OCI-LY7 (cell line): ENCODE measurements at regions not wholly inside any gene's neighbourhood (a gene's known extent, or its start where the extent isn't known, plus 50 kb on each side); places are given as distances from the start of the nearest gene placed in this dataset.

ENCODE experiments used
- BruUV-seq: library from RNA; stranded (reverse); fragments of 400-500 nt; replicated peaks from 2 replicates; lab custom pipeline; 2021; lab: Mats Ljungman, UMichigan
- CTCF ChIA-PET: fragments of 300-600 bp; sonication (Branson Sonifier 250); formaldehyde crosslinking; loops from one replicate; lab custom pipeline; 2022; ENCODE audit warnings: antibody characterized with exemption; ENCODE audit not compliant: unreplicated experiment; lab: Charles Lee
- POLR2A ChIA-PET: fragments of 300-600 bp; sonication (Branson Sonifier 250); formaldehyde crosslinking; loops from one replicate; lab custom pipeline; 2022; ENCODE audit warnings: antibody characterized with exemption; lab: Charles Lee
- DNase-seq: peaks from one replicate; pipeline ENCODE4 v3.0.0-alpha.2; 2015; ENCODE audit warnings: low spot score
- H2AFZ ChIP-seq: fragments of 200-600 bp; sonication (generic), shearing (Covaris generic); 2 replicates; pipeline ENCODE4 v1.6.1; 2014; ENCODE audit warnings: mild to moderate bottlenecking, antibody characterized with exemption, low read length, moderate library complexity
- H3K27ac ChIP-seq: fragments of 200-600 bp; sonication (generic); 2 replicates; pipeline ENCODE4 v1.5.1; 2014; ENCODE audit warnings: mixed run types, low read depth, mild to moderate bottlenecking, moderate library complexity, low read length, inconsistent platforms; ENCODE audit not compliant: poor library complexity, severe bottlenecking
- H3K36me3 ChIP-seq: fragments of 200-600 bp; sonication (generic); 2 replicates; pipeline ENCODE4 v1.6.1; 2014; ENCODE audit warnings: mild to moderate bottlenecking, antibody characterized with exemption, low read length, moderate library complexity, mixed read lengths; ENCODE audit not compliant: insufficient read depth
- H3K4me1 ChIP-seq: fragments of 200-600 bp; sonication (generic); 2 replicates; pipeline ENCODE4 v1.5.1; 2014; ENCODE audit warnings: mild to moderate bottlenecking, low read length; ENCODE audit not compliant: insufficient read depth, poor library complexity, severe bottlenecking
- H3K4me2 ChIP-seq: fragments of 200-600 bp; sonication (generic); 2 replicates; pipeline ENCODE4 v1.6.1; 2014; ENCODE audit warnings: mild to moderate bottlenecking, low read length
- H3K4me3 ChIP-seq: fragments of 200-600 bp; sonication (generic); 2 replicates; pipeline ENCODE4 v1.5.1; 2014; ENCODE audit warnings: mild to moderate bottlenecking, low read depth, low read length; ENCODE audit not compliant: poor library complexity, severe bottlenecking
- H3K79me2 ChIP-seq: fragments of 200-600 bp; sonication (generic); 2 replicates; pipeline ENCODE4 v1.6.1; 2016; ENCODE audit warnings: low read depth, mild to moderate bottlenecking, low read length, moderate library complexity, mixed read lengths; ENCODE audit not compliant: insufficient read depth
- H3K9me2 ChIP-seq: fragments of 200-600 bp; sonication (generic); 2 replicates; pipeline ENCODE4 v1.6.1; 2016; ENCODE audit warnings: mild to moderate bottlenecking, low read length, mixed read lengths; ENCODE audit not compliant: insufficient read depth
- H3K9me3 ChIP-seq: fragments of 200-600 bp; sonication (generic); 2 replicates; pipeline ENCODE4 v1.6.1; 2014; ENCODE audit warnings: mild to moderate bottlenecking, mixed run types, low read length, mixed read lengths
- H4K20me1 ChIP-seq: fragments of 200-600 bp; sonication (generic); 2 replicates; pipeline ENCODE4 v1.6.1; 2014; ENCODE audit warnings: mild to moderate bottlenecking, antibody characterized with exemption, low read length, moderate library complexity, mixed read lengths; ENCODE audit not compliant: insufficient read depth
- CTCF ChIP-seq: fragments of 200-600 bp; sonication (generic); conservative IDR thresholded peaks from 2 replicates; pipeline ENCODE4 v1.5.1; 2014; ENCODE audit warnings: mild to moderate bottlenecking, antibody characterized with exemption, low read length, moderate library complexity, mixed read lengths
- EZH2phosphoT487 ChIP-seq: fragments of 200-600 bp; sonication (generic); IDR thresholded peaks from 2 replicates; pipeline ENCODE4 v1.6.1; 2018; ENCODE audit warnings: low read depth, borderline replicate concordance, mild to moderate bottlenecking, mixed run types, antibody characterized with exemption, low read length, moderate library complexity, mixed read lengths
- intact Hi-C: fragments of 100-400 bp; cut with micrococcal nuclease; formaldehyde crosslinking; loops from one replicate; pipeline ENCODE4 v1.10.0; 2022; ENCODE audit not compliant: unreplicated experiment

- H2AFZ ChIP-seq = no peak overlapping the region
- H3K36me3 ChIP-seq = no peaks in the 10 kb centered on the region
- H3K4me3 ChIP-seq = no peak overlapping the region
- intact Hi-C loops = no loop called here
- no peaks in the 10 kb centered on the region for H3K9me2 ChIP-seq
- TF ChIP-seq CTCF = no peak
- no peak for TF ChIP-seq EZH2phosphoT487
- ChIA-PET POLR2A (no interaction called here), CTCF (no interaction called here)
- BruUV-seq = no TSS peak
- H3K4me2 ChIP-seq = no peak overlapping the region
- no peak overlapping the region for H3K27ac ChIP-seq
- no peaks in the 10 kb centered on the region for H3K9me3 ChIP-seq
- H3K79me2 ChIP-seq = no peaks in the 10 kb centered on the region
- H3K4me1 ChIP-seq = no peaks in the 10 kb centered on the region
- H4K20me1 ChIP-seq = no peaks in the 10 kb centered on the region
- no peak for DNase-seq
Measured at GRCh38 chrX:78592030-78592429, 67.1 kb downstream of the RTL3 start.

GRCh38 chrX:78574306-78574705, 84.8 kb downstream of the RTL3 start:
- no peak overlapping the region for H3K4me2 ChIP-seq
- TF ChIP-seq CTCF (no peak), EZH2phosphoT487 (no peak)
- no peaks in the 10 kb centered on the region for H3K36me3 ChIP-seq
- H4K20me1 ChIP-seq = no peaks in the 10 kb centered on the region
- POLR2A ChIA-PET = no interaction called here
- H3K4me3 ChIP-seq = no peak overlapping the region
- H2AFZ ChIP-seq = no peak overlapping the region
- no peaks in the 10 kb centered on the region for H3K9me3 ChIP-seq
- H3K9me2 ChIP-seq = no peaks in the 10 kb centered on the region
- CTCF ChIA-PET = no interaction called here
- no peak overlapping the region for H3K27ac ChIP-seq
- no peaks in the 10 kb centered on the region for H3K4me1 ChIP-seq
- DNase-seq = no peak
- no peaks in the 10 kb centered on the region for H3K79me2 ChIP-seq
- no TSS peak for BruUV-seq
- intact Hi-C loops = no loop called here

- H4K20me1 ChIP-seq = no peaks in the 10 kb centered on the region
- POLR2A ChIA-PET = no interaction called here
- DNase-seq = no peak
- H3K79me2 ChIP-seq = no peaks in the 10 kb centered on the region
- no TSS peak for BruUV-seq
- no peaks in the 10 kb centered on the region for H3K9me3 ChIP-seq
- CTCF ChIA-PET = no interaction called here
- no peak overlapping the region for H3K27ac ChIP-seq
- H3K4me1 ChIP-seq = no peaks in the 10 kb centered on the region
- no peaks in the 10 kb centered on the region for H3K9me2 ChIP-seq
- intact Hi-C loops = no loop called here
- no peaks in the 10 kb centered on the region for H3K36me3 ChIP-seq
- no peak overlapping the region for H3K4me3 ChIP-seq
- H2AFZ ChIP-seq = no peak overlapping the region
- TF ChIP-seq EZH2phosphoT487 (no peak), CTCF (no peak)
- no peak overlapping the region for H3K4me2 ChIP-seq
Measured at GRCh38 chrX:78573630-78574029, 85.5 kb downstream of the RTL3 start.
